NOMO-1 treated with DMSO at 0.1 percent for 48 hours (cell line): ENCODE measurements at regions not wholly inside any gene's neighbourhood (a gene's known extent, or its start where the extent isn't known, plus 50 kb on each side); places are given as distances from the start of the nearest gene placed in this dataset.
A peak's percentile ranks its signal among the peaks of the same experiment; 100 is the strongest.

ENCODE experiments used
- DNase-seq: peaks from one replicate; lab custom pipeline; 2025; ENCODE audit not compliant: unreplicated experiment; lab: John Stamatoyannopoulos, UW

- DNase-seq, result peak; percentile 7
Measured at GRCh38 chr4:128571747-128572146, 237.8 kb upstream of the JADE1 start.

- peak; percentile 66 for DNase-seq
Measured at GRCh38 chr4:128570387-128570975, 239.0 kb upstream of the JADE1 start.

GRCh38 chr4:128566693-128567092 is 242.8 kb upstream of the JADE1 start:
- DNase-seq, result no peak

- peak; percentile 12 for DNase-seq
Measured at GRCh38 chr4:128565565-128566186, 243.8 kb upstream of the JADE1 start.

GRCh38 chr4:128565054-128565453 is 244.4 kb upstream of the JADE1 start:
- DNase-seq, result no peak

GRCh38 chr4:128564081-128564630 is 245.3 kb upstream of the JADE1 start:
- no peak for DNase-seq

- DNase-seq, result peak; percentile 15
Measured at GRCh38 chr4:128560754-128561495, 248.6 kb upstream of the JADE1 start.

- DNase-seq, result peak; percentile 57
Measured at GRCh38 chr4:128558896-128559679, 250.4 kb upstream of the JADE1 start.

GRCh38 chr4:128556756-128557155 is 252.7 kb upstream of the JADE1 start:
- DNase-seq, result no peak

GRCh38 chr4:128553686-128554515 is 255.6 kb upstream of the JADE1 start:
- peak; percentile 24 for DNase-seq

- DNase-seq, result no peak
Measured at GRCh38 chr4:128552586-128552907, 257.0 kb upstream of the JADE1 start.

- DNase-seq, result no peak
Measured at GRCh38 chr4:128551280-128551679, 258.2 kb upstream of the JADE1 start.

- no peak for DNase-seq
Measured at GRCh38 chr4:128550060-128550459, 259.4 kb upstream of the JADE1 start.

GRCh38 chr4:128549636-128550035 is 259.9 kb upstream of the JADE1 start:
- DNase-seq, result no peak

GRCh38 chr4:128548381-128548780 is 260.8 kb upstream of the PGRMC2 start:
- no peak for DNase-seq

GRCh38 chr4:128544272-128544671 is 256.7 kb upstream of the PGRMC2 start:
- DNase-seq, result no peak

GRCh38 chr4:128543696-128544095 is 256.1 kb upstream of the PGRMC2 start:
- DNase-seq, result no peak

- DNase-seq, result no peak
Measured at GRCh38 chr4:128542047-128542446, 254.4 kb upstream of the PGRMC2 start.

GRCh38 chr4:128540122-128540521 is 252.5 kb upstream of the PGRMC2 start:
- DNase-seq, result no peak

GRCh38 chr4:128538111-128538882 is 250.7 kb upstream of the PGRMC2 start:
- no peak for DNase-seq
